ENCODE measurements at regions not wholly inside any gene's neighbourhood (a gene's known extent, or its start where the extent isn't known, plus 50 kb on each side); places are given as distances from the start of the nearest gene placed in this dataset.

GRCh38 chr22:47902646-47903180 is 1140.3 kb downstream of the TBC1D22A start:
- Mint-ChIP-seq H3K9me3 (peaks cover 59% of the 10 kb centered on the region), H3K4me3 (no peak overlapping the region), H3K4me1 (ENCODE audit: low read depth) (no peaks in the 10 kb centered on the region), H3K36me3 (ENCODE audit: low read depth) (no peaks in the 10 kb centered on the region), H3K27ac (no peak overlapping the region), H3K27me3 (ENCODE audit: insufficient read depth) (no peaks in the 10 kb centered on the region)
- no peak for TF ChIP-seq CTCF (IDR thresholded peaks at IDR 0.05)
- DNase-seq: no peak

GRCh38 chr22:47901911-47902310 is 1139.5 kb downstream of the TBC1D22A start:
- H3K4me3 Mint-ChIP-seq: no peak overlapping the region
- H3K27me3 Mint-ChIP-seq (ENCODE audit: insufficient read depth): no peaks in the 10 kb centered on the region
- no peaks in the 10 kb centered on the region for H3K4me1 Mint-ChIP-seq (ENCODE audit: low read depth)
- no peaks in the 10 kb centered on the region for H3K36me3 Mint-ChIP-seq (ENCODE audit: low read depth)
- no peak overlapping the region for H3K27ac Mint-ChIP-seq
- H3K9me3 Mint-ChIP-seq: peaks cover 53% of the 10 kb centered on the region
- TF ChIP-seq CTCF (IDR thresholded peaks at IDR 0.05): no peak
- no peak for DNase-seq

GRCh38 chr22:47899894-47900293 is 1137.4 kb downstream of the TBC1D22A start:
- Mint-ChIP-seq H3K4me3 (no peak overlapping the region), H3K27me3 (ENCODE audit: insufficient read depth) (no peaks in the 10 kb centered on the region), H3K4me1 (ENCODE audit: low read depth) (no peaks in the 10 kb centered on the region), H3K36me3 (ENCODE audit: low read depth) (no peaks in the 10 kb centered on the region), H3K27ac (no peak overlapping the region), H3K9me3 (peaks cover 35% of the 10 kb centered on the region)
- no peak for DNase-seq
- TF ChIP-seq CTCF (IDR thresholded peaks at IDR 0.05): no peak

- no peak for DNase-seq
- Mint-ChIP-seq H3K9me3 (peaks cover 35% of the 10 kb centered on the region), H3K4me1 (ENCODE audit: low read depth) (no peaks in the 10 kb centered on the region), H3K27ac (no peak overlapping the region), H3K36me3 (ENCODE audit: low read depth) (no peaks in the 10 kb centered on the region), H3K27me3 (ENCODE audit: insufficient read depth) (no peaks in the 10 kb centered on the region), H3K4me3 (no peak overlapping the region)
- TF ChIP-seq CTCF (IDR thresholded peaks at IDR 0.05): no peak
These were observed 1136.5 kb downstream of the TBC1D22A start for GRCh38 chr22:47898946-47899345.

- Mint-ChIP-seq H3K27me3 (ENCODE audit: insufficient read depth) (peaks cover 3% of the 10 kb centered on the region), H3K36me3 (ENCODE audit: low read depth) (no peaks in the 10 kb centered on the region), H3K9me3 (peaks cover 38% of the 10 kb centered on the region), H3K27ac (no peak overlapping the region), H3K4me1 (ENCODE audit: low read depth) (no peaks in the 10 kb centered on the region), H3K4me3 (no peak overlapping the region)
- TF ChIP-seq CTCF (IDR thresholded peaks at IDR 0.05): no peak
- DNase-seq: no peak
These were observed 1129.2 kb downstream of the TBC1D22A start for GRCh38 chr22:47891609-47892008.

GRCh38 chr22:47888817-47889216 is 1126.4 kb downstream of the TBC1D22A start:
- H3K27me3 Mint-ChIP-seq (ENCODE audit: insufficient read depth): peaks cover 3% of the 10 kb centered on the region
- H3K4me1 Mint-ChIP-seq (ENCODE audit: low read depth): no peaks in the 10 kb centered on the region
- H3K27ac Mint-ChIP-seq: no peak overlapping the region
- peaks cover 38% of the 10 kb centered on the region for H3K9me3 Mint-ChIP-seq
- H3K36me3 Mint-ChIP-seq (ENCODE audit: low read depth): no peaks in the 10 kb centered on the region; the same call in 1 of the 2 replicates
- TF ChIP-seq CTCF (IDR thresholded peaks at IDR 0.05): no peak
- no peak for DNase-seq
- no peak overlapping the region for H3K4me3 Mint-ChIP-seq
